DMS79 treated with DMSO at 0.1 percent for 48 hours (cell line): ENCODE measurements at regions not wholly inside any gene's neighbourhood (a gene's known extent, or its start where the extent isn't known, plus 50 kb on each side); places are given as distances from the start of the nearest gene placed in this dataset.

Source experiments
- DNase-seq: peaks from one replicate; lab custom pipeline; 2025; lab: John Stamatoyannopoulos, UW

GRCh38 chr6:165950316-165950715, 217.3 kb downstream of the TBXT start:
- DNase-seq: no peak

GRCh38 chr6:165949324-165949723, 218.3 kb downstream of the TBXT start:
- DNase-seq: no peak

GRCh38 chr6:165944002-165944466, 223.6 kb downstream of the TBXT start:
- DNase-seq: no peak

- no peak for DNase-seq
Observed at GRCh38 chr6:165941786-165942185, 225.9 kb downstream of the TBXT start.

- DNase-seq: no peak
Observed at GRCh38 chr6:165941249-165941775, 226.3 kb downstream of the TBXT start.

- no peak for DNase-seq
Observed at GRCh38 chr6:165940366-165940765, 227.3 kb downstream of the TBXT start.

- no peak for DNase-seq
Observed at GRCh38 chr6:165939601-165940290, 227.9 kb downstream of the TBXT start.

- DNase-seq: no peak
Observed at GRCh38 chr6:165939047-165939446, 228.6 kb downstream of the TBXT start.

GRCh38 chr6:165937564-165938358, 229.9 kb downstream of the TBXT start:
- DNase-seq: no peak

GRCh38 chr6:165936660-165937059, 231.0 kb downstream of the TBXT start:
- DNase-seq: no peak

- DNase-seq: no peak
Observed at GRCh38 chr6:165936096-165936495, 231.6 kb downstream of the TBXT start.

- DNase-seq: no peak
Observed at GRCh38 chr6:165931675-165932074, 236.0 kb downstream of the TBXT start.

GRCh38 chr6:165930668-165931214, 236.9 kb downstream of the TBXT start:
- no peak for DNase-seq

GRCh38 chr6:165929607-165930006, 238.0 kb downstream of the TBXT start:
- DNase-seq: no peak

- no peak for DNase-seq
Observed at GRCh38 chr6:165926378-165926777, 241.3 kb downstream of the TBXT start.

GRCh38 chr6:165925474-165926156, 242.0 kb downstream of the TBXT start:
- no peak for DNase-seq

- no peak for DNase-seq
Observed at GRCh38 chr6:165922309-165922794, 245.3 kb downstream of the TBXT start.

GRCh38 chr6:165920896-165921671, 246.6 kb downstream of the TBXT start:
- no peak for DNase-seq

- no peak for DNase-seq
Observed at GRCh38 chr6:165917576-165917975, 250.1 kb downstream of the TBXT start.

- DNase-seq: no peak
Observed at GRCh38 chr6:165915022-165915770, 252.2 kb upstream of the PDE10A start.
